GM12891 (cell line): ENCODE measurements at regions not wholly inside any gene's neighbourhood (a gene's known extent, or its start where the extent isn't known, plus 50 kb on each side); places are given as distances from the start of the nearest gene placed in this dataset.

Experiments used
- POLR2A ChIP-seq: IDR thresholded peaks from 2 replicates; pipeline ENCODE4 v1.6.1; 2011; ENCODE audit warnings: low read depth, low read length, control low read depth
- POLR2AphosphoS5 ChIP-seq: IDR thresholded peaks from 2 replicates; pipeline ENCODE4 v1.6.1; 2011; ENCODE audit warnings: low read depth, low read length, control low read depth
- SPI1 ChIP-seq: IDR thresholded peaks from 2 replicates; pipeline ENCODE4 v1.6.1; 2011; ENCODE audit warnings: low read depth, low read length, control low read depth
- TAF1 ChIP-seq: IDR thresholded peaks from 2 replicates; pipeline ENCODE4 v1.6.1; 2011; ENCODE audit warnings: low read depth, low read length, control low read depth

GRCh38 chr9:16153741-16154140, 600.9 kb downstream of the CCDC171 start:
- no peak for TF ChIP-seq POLR2A
- no peak for TF ChIP-seq SPI1
- TF ChIP-seq POLR2AphosphoS5: no peak
- TF ChIP-seq TAF1: no peak
